ENCODE measurements at regions not wholly inside any gene's neighbourhood (a gene's known extent, or its start where the extent isn't known, plus 50 kb on each side); places are given as distances from the start of the nearest gene placed in this dataset.
"Not testable (repeated sequence)": the region's sequence is repeated elsewhere in the genome, so short reads cannot be mapped to it uniquely, and the experiment has no call there.

DNA sequence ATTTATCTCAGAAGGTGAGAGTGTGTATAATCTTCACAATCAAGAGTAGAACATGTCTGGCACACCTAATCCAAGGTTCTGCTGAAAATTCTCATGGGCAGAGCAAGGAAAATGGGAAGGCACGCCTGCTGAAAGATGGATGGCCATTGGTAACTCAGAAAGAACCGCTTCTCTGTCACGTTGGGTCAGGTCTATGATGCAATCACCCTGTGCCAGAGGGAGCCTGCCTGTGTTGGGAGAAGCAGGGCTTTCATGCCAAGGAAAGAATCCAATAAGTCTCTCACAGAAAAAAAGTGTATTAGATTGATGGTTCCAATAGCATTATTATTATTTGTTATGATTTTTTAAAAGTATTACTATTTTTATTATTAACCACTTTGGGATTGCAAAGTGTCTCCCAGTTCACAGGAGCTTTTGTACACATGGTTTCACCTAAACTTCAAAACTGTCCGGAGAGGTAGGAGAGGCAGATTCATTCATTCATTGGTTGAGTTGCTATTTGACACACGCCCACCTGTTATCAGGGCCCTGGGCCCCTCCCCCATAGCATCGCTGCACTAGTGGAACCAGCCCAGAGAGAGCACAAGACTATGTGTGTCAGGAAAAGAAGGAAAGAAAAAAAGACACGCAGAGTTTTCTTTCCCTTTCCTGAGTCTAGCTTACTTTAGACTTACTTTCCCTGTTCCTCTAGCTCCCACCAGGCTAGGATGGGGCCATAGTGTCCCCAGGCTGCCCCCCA lies 324.6 kb downstream of the BCL2L11 start:
- DNase-seq (ENCODE audit: low read depth in 2 of 2): not testable (repeated sequence)

DNA sequence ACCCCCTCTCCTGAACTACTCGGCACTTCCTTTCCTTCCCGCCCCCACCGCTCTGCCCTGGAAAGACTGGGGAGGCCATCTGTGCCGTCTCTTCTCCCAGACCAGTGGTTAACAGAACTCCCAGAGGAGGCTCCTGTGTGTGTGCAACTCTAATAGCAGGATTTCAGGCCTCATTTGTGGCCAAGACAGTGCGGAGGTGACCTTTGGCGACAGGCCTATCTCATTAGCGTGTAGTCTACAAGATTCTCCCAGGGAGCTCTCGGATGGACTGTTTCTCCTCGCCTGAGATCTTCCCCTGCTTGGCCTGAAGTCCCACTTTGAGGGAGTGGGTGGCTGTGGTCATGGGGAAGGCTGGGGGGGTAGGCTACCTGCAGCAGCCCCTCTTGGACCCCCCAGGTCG lies 325.2 kb downstream of the BCL2L11 start:
- DNase-seq (ENCODE audit: low read depth in 2 of 2): not testable (repeated sequence)

DNA sequence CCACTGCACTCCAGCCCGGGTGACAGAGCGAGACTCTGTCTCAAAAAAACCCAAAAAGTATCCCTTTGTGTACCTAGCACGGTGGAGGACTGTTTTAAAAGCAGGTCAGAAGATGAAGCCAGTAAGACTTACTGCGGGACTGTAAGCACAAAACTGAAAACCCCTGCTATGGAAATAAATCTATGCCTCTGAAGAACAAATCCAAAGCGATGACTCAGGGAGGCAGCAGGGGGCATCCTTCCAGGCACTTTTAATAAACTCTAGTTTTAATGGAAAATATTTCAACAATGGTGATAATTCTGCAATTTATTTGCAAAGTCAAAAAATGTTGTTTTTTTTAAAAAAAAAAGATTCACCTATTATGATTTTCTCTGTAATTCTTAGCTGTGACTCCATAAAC lies 326.8 kb downstream of the BCL2L11 start:
- not testable (repeated sequence) for DNase-seq (ENCODE audit: low read depth in 2 of 2)

DNA sequence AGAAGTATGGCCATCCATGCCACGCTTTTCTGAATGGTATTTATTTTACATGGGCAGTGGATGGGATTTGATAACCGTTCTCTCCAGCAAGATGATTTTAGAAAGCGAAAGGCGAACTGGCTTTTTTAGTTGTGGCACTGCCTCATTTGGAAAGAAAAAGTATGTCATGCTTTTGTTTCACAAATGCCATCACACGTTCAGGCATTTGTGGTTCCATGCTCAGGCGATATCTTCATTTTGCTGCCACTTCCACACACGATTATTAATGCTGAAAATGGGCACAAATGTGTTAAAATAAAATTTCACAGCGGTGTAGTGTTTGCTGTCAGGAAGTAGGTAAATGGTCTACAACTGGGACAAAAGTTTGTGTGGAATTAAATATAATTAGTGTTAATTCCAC lies 328.1 kb downstream of the BCL2L11 start:
- DNase-seq (ENCODE audit: low read depth in 2 of 2): not testable (repeated sequence)

DNA sequence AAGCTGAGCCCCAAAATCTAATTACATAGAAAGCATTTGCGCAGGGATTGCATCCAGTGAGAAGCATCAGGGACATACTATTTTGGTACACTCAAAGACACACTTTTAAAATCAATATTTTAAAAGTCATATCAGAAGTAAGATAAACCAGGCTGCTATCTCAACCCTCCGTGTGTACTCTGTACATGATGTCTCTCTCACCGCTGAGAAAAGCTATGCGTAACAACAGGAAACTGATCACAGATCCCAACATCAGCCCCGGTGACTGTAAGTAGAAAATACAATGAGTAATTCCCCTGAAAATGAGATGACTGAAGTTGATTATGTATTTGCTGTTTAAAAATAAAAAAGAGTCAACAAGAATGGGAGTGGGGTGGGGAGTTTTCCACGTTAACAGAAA lies 329.8 kb downstream of the BCL2L11 start:
- not testable (repeated sequence) for DNase-seq (ENCODE audit: low read depth in 2 of 2)

DNA sequence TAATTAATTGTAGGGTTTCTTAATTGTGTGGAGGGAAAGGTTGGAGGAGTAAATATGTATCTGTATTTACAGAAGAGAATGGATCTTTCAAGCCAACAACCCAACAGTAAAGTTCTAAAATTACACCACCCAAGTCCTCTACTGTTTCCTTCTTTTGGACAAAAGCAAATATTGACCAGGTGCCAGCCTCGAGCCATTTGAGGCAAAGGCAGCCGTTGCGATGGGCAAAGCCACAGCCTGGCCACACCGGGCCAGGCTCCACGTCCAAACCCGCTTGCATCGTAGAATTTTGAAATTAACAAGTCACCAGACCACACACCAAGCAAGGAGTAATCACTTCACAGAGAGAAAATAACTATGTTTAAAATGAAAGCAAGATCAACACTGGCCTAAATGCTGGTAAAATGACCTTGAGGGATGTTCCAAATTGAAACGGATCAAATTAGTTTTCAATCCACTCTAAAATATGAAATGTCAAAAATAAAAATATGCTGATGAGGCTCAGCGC lies 331.0 kb downstream of the BCL2L11 start:
- not testable (repeated sequence) for DNase-seq (ENCODE audit: low read depth in 2 of 2)

DNA sequence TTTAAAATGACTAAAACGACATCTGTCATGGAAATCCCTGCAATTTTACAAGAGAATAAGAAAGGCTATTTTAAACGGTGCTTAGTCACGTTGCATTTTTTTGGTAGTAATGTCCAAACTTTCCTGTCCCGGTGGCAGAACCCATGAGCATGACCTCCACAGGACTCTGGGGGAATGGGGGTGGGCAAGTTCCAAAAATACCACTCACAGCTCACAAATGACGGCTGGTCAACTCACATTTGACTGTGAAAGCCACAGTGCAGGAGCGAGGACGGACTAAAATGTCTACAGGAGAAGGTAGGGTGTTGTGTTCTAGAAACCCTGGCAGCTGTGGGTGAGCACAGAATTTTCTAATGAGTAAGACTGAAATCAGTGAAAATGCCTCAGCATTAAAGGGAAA lies 331.5 kb downstream of the BCL2L11 start:
- not testable (repeated sequence) for DNase-seq (ENCODE audit: low read depth in 2 of 2)

DNA sequence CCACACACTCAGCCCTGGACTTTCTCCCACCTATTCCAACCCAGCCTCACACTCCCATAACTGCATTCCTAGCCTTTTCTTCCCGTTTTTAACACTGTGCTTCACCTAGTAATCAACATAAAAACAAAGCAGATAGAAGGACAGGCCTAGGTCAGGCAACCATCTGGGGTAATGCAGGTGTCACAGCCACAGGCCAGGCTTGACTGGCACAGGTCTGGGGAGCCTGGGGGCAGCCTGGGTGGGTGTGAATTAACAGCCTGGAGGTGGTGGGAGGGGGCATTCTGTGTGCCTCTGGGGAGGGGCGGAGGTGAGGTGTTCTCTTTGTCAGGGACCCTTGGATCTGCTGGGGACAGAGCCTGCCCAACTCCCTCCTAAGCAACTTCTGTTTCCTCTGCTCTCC lies 332.6 kb downstream of the BCL2L11 start:
- not testable (repeated sequence) for DNase-seq (ENCODE audit: low read depth in 2 of 2)

DNA sequence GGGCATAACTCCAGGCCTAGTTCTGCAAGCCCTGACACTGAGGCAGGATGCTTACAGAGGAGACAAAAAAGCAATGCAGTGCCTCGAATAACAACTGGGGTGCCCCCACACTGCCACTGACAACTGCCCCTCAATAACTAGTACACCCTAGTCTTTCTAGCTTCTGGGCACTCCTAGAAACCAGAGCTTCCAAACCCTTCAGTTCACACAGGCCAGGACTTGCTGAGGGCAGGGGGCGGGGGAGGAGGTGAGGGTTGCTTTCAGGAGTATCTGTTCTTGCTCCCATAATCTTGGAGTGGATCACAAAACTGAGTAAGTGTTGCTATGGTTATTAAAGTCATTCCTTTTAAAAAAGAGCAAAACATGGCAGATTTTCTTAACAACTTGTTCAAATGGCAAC lies 333.1 kb downstream of the BCL2L11 start:
- not testable (repeated sequence) for DNase-seq (ENCODE audit: low read depth in 2 of 2)

DNA sequence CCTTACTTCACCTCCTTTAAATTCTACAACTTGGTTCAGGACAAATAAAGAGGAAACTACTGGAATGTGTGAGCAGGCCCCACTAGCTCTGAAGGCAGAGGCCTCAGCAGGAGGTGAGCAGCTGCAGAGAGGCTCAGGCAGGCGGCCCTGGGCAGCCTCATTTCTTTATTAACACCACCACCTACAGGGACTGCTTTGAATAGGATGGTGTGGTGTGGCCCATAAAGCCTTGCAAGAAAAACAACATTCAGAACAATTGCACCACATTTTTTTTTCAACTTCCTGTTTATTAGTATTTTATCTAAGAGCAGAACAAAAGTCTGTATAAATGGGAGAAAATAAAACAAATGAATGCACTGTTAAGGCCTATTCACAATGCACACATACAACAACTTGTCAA lies 333.7 kb downstream of the BCL2L11 start:
- not testable (repeated sequence) for DNase-seq (ENCODE audit: low read depth in 2 of 2)

DNA sequence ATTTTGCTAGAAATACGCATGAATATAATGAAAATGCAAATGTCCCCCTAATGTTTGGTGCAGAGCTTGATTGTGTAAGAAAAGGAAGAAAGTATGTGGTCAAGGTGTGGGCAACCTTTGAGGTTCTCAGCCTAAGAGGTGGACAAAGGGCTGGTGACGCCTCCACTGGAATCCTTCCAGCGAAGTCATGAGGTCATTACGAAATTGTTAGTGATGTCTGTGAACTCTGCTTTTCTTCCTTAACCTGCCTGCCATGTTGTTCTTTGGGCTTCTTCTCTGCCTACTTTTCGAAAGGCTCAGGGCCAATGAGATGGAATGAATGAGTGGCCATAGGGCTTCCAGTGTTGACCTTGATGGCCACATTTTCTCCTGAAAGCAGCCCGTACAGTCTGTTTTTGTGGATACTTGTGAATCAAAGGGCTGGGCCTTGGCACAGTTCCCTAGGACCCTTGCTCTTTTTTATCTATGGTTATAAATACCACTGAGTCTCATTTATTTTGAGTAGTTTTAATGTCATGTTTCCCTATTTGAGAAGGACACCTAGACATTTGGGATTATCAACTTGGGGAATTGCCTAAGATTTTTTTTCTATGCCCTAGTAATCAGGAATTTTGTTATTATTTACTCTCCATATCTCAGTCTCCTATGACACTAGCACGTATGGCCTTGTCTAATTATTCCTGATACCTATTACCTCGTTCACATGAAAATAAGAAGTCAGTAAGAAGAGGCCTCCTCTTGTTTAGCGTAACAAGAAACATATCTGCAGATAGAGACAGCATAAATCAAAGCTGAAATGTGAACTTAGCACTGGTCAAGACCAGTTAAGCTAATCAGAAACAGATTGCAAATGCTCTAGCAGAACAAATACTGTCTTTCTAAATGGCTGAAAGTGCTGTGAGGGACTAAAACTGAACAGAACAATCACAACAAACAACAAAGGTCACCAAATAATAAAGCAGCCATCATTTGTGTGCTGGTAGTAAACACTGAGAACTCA lies 334.6 kb downstream of the BCL2L11 start:
- DNase-seq (ENCODE audit: low read depth in 2 of 2): not testable (repeated sequence)

DNA sequence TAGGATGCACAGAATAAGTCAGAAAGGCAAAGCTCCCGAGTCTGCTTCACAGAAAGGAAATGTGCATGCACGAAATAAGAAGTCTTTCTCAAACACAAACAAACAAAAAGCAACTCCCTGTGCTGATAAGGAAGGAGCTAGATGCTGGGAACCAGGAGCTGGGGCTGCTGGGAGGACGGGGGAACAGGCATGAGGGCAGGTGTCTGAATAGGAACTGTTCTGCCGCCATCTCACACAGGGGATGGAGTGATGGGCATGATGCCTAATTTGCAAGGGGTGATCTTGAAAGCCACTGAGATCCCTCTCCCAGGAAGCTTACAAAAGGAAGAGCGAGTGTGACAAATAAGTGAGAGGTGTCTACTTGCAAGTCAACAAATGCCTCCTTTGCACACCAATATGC lies 336.5 kb downstream of the BCL2L11 start:
- not testable (repeated sequence) for DNase-seq (ENCODE audit: low read depth in 2 of 2)

DNA sequence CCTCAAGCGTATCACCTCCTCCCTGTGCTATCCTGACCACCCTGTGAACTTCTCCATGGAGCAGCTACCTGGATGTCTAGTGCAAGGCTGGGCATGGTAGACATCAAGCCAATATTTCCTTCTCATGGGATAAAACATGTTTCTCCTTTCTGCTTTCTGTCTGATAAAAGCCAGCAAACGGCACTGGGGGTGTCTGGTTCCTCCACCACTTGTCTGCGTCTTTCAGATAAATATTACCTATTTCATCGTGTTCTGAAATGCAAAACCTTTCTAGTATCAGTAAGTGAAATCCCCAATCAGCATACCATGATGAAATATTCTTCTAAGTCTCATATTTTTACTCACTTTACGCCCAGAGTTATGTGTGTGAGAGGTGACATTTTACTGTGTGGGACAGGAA lies 340.2 kb downstream of the BCL2L11 start:
- DNase-seq (ENCODE audit: low read depth in 2 of 2): not testable (repeated sequence)

DNA sequence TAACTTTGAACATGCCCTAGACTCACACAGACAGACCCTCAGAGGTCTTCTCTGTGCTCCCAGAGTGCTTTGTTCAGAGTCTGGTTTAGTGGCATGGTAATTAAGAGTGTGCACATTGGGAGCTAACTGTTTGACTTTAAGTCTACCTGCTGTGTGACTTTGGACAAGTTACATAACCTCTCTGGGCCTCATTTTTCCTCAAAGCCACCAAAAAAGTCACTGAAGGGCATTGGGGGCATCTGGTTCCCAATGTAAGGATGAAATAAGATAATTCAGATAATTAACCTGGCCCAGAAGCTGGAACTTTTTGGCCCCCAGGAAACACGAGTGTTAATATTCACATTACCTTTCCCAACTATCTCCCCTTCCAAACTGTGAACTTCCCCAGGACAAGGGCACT lies 341.1 kb downstream of the BCL2L11 start:
- DNase-seq (ENCODE audit: low read depth in 2 of 2): not testable (repeated sequence)

DNA sequence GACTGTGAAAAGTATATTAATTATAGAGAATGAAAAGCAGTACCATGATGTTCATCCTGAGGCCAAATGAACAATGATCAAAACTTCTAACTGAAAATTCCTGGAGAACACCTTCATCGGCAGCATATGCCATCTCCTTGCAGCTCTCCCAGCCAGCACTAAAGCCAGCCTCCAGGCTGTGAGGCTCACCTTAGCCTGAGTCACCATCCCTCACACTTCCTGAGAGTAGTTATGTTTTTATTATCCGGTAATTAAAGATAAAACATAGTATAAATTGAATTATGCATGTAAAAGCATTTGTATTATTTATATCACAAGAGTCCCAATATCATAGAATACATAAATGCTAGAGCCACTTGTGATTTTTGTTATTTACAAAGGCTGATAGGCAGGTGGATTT lies 341.9 kb downstream of the BCL2L11 start:
- DNase-seq (ENCODE audit: low read depth in 2 of 2): not testable (repeated sequence)

DNA sequence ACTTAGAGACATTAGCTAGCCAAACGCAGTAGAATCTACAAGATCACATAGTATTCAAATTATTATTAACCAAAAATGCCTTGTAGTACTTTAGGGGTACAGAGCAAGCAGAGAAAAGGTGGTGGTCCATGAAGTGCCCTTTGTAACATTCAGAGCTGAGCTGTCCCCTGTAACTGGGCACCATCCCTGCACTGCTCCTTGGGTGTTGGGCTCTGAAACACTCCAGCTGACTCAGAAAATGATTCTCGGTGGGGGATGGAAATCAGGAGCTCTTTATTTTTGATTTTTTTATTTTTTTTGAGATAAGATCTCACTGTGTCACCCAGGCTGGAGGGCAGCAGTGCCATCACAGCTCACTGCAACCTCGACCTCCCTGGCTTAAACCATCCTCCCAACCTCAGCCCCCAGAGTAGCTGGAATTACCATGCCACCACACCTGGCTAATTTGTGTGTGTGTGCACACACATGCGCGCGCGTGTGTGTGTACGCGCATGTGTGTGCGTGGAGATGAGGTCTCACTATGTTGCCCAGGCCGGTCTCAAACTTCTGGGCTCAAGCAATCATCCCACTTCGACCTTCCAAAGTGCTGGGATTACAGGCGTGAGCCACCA lies 342.6 kb downstream of the BCL2L11 start:
- not testable (repeated sequence) for DNase-seq (ENCODE audit: low read depth in 2 of 2)

DNA sequence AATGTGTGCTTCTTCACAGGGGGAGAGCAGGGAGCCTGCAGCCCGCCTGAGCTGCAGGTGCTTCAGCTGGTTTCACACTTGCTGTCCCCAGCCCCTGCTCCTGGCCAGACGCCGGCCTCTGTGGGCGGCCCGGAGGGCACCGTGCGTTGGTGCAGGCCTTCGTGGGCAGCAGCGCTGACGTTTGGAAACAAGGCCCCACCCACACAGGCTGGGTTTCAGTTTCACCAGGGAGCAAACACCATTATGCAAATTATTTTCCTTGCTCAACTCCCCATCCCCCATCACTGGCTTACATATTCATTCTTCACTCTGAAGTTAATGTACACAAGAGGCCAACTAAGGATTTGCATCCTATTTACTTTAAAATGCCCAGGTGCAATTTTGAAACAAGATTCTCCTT lies 343.2 kb downstream of the BCL2L11 start:
- DNase-seq (ENCODE audit: low read depth in 2 of 2): not testable (repeated sequence)

DNA sequence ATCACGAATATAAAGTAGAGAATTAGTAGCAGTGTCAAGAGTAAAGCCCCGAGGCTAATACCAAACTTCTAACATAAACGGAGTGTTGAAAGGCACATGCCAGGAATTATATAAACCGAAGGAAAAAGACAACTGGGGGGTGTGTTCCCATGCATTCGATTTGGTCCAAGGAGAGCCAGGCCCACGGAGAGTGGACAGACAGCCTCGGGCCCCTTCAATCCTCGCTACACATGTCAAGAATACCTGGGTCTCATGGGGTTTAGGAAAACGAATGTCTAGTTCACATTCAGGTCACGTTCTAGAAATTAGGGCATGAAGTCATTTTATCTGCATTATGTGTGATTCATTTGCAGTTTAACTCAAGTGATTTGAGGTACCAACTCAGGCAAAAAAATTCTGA lies 343.7 kb downstream of the BCL2L11 start:
- DNase-seq (ENCODE audit: low read depth in 2 of 2): not testable (repeated sequence)

DNA sequence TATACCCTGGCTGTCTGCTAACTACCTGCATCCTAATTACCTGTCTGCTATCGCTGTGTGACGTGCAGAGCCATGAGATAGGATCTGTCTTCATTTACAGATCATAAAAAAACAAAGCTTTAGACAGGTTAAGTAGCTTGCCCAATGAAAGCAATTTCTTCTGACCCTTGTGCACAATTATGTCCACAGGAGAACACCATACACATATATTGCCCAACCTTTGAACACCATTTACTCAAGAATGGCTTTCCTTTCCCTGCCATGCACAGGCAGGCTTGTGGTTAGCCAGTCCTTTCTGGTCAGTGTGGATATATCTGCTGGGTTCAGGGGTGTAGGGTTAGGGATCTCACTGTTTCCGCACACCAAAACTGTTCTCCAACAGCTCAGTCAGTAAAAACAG lies 344.8 kb downstream of the BCL2L11 start:
- not testable (repeated sequence) for DNase-seq (ENCODE audit: low read depth in 2 of 2)

DNA sequence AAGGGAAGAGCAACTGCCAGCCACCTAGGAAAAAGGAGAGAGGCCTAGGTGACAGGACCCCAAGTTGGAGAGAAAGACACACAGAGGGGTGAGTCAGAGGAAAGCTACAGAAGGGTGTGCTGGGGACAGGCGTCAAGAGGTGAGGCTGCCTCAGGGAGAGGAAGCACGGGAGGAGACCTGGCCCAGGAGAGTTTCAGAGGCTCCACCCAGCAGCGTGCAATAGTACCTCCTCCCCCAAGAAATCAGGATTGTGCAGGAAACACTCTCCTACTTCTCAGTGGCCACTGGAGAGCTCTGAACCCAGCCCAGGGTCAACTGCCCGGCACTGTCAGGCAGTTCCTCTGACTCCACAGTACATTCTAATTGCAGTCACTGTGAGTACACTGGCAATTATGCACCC lies 346.0 kb downstream of the BCL2L11 start:
- not testable (repeated sequence) for DNase-seq (ENCODE audit: low read depth in 2 of 2)

DNA sequence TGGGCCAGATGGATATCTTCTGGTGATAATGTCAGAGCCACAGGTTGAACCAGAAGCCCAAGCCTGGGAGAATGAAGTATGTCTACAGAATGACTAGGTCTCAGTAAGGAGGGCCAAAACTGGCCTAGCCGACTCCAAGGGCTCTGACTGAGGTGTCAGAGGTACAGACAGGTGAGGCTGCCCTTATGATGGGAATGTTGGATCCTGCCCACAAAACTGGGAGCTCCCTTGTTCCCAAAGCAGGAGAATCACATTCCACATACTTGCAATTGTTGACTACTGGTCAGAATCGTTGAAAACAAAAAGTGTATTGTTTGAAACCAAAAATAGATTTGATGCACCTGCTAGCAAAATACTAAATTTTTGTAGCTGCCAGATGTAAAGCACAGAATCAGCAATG lies 350.2 kb downstream of the BCL2L11 start:
- DNase-seq (ENCODE audit: low read depth in 2 of 2): not testable (repeated sequence)
